ENCODE measurements at regions not wholly inside any gene's neighbourhood (a gene's known extent, or its start where the extent isn't known, plus 50 kb on each side); places are given as distances from the start of the nearest gene placed in this dataset.

GRCh38 chr2:43127208-43127940 lies 99.0 kb downstream of the ZFP36L2 start:
- Mint-ChIP-seq H3K4me3 (no peak overlapping the region), H3K9me3 (no peaks in the 10 kb centered on the region), H3K4me1 (peaks cover 81% of the 10 kb centered on the region), H3K27ac (peak overlapping the region; percentile 31), H3K36me3 (no peaks in the 10 kb centered on the region), H3K27me3 (no peaks in the 10 kb centered on the region)
- peak; percentile 85 for DNase-seq

GRCh38 chr2:43126817-43127207 lies 99.6 kb downstream of the ZFP36L2 start:
- H3K9me3 Mint-ChIP-seq = no peaks in the 10 kb centered on the region
- peaks cover 80% of the 10 kb centered on the region for H3K4me1 Mint-ChIP-seq
- H3K27me3 Mint-ChIP-seq = no peaks in the 10 kb centered on the region
- no peak for DNase-seq
- no peak overlapping the region for H3K27ac Mint-ChIP-seq
- no peak overlapping the region for H3K4me3 Mint-ChIP-seq
- H3K36me3 Mint-ChIP-seq = no peaks in the 10 kb centered on the region

- Mint-ChIP-seq H3K9me3 (no peaks in the 10 kb centered on the region), H3K4me3 (no peak overlapping the region), H3K4me1 (peaks cover 66% of the 10 kb centered on the region)
Measured at GRCh38 chr2:43125090-43125998, 101.1 kb downstream of the ZFP36L2 start.

GRCh38 chr2:43124687-43125057 lies 101.7 kb downstream of the ZFP36L2 start:
- Mint-ChIP-seq H3K36me3 (no peaks in the 10 kb centered on the region), H3K4me3 (no peak overlapping the region), H3K27ac (no peak overlapping the region), H3K9me3 (peaks cover 2% of the 10 kb centered on the region), H3K4me1 (peaks cover 59% of the 10 kb centered on the region), H3K27me3 (no peaks in the 10 kb centered on the region)
- no peak for DNase-seq

More at GRCh38 chr2:43125090-43125998, 101.1 kb downstream of the ZFP36L2 start:
- Mint-ChIP-seq H3K27me3 (no peaks in the 10 kb centered on the region), H3K27ac (no peak overlapping the region), H3K36me3 (no peaks in the 10 kb centered on the region)
- DNase-seq = no peak

- Mint-ChIP-seq H3K9me3 (peaks cover 6% of the 10 kb centered on the region), H3K27ac (no peak overlapping the region), H3K4me1 (peaks cover 54% of the 10 kb centered on the region), H3K27me3 (no peaks in the 10 kb centered on the region), H3K36me3 (no peaks in the 10 kb centered on the region), H3K4me3 (no peak overlapping the region)
- DNase-seq = no peak
Measured at GRCh38 chr2:43123981-43124686, 102.3 kb downstream of the ZFP36L2 start.

- H3K9me3 Mint-ChIP-seq = peaks cover 6% of the 10 kb centered on the region
- H3K36me3 Mint-ChIP-seq = peaks cover 1% of the 10 kb centered on the region
- no peaks in the 10 kb centered on the region for H3K27me3 Mint-ChIP-seq
- DNase-seq = no peak
- peaks cover 48% of the 10 kb centered on the region for H3K4me1 Mint-ChIP-seq
- H3K27ac Mint-ChIP-seq = no peak overlapping the region
- H3K4me3 Mint-ChIP-seq = no peak overlapping the region
Measured at GRCh38 chr2:43123486-43123885, 102.9 kb downstream of the ZFP36L2 start.

- no peak overlapping the region for H3K4me3 Mint-ChIP-seq
- no peak overlapping the region for H3K27ac Mint-ChIP-seq
- peaks cover 1% of the 10 kb centered on the region for H3K36me3 Mint-ChIP-seq
- H3K4me1 Mint-ChIP-seq = peaks cover 44% of the 10 kb centered on the region
- no peaks in the 10 kb centered on the region for H3K27me3 Mint-ChIP-seq
- H3K9me3 Mint-ChIP-seq = peaks cover 6% of the 10 kb centered on the region
- no peak for DNase-seq
Measured at GRCh38 chr2:43123028-43123427, 103.4 kb downstream of the ZFP36L2 start.

GRCh38 chr2:43121580-43122314 lies 104.7 kb downstream of the ZFP36L2 start:
- Mint-ChIP-seq H3K36me3 (peaks cover 1% of the 10 kb centered on the region), H3K4me1 (peaks cover 35% of the 10 kb centered on the region), H3K4me3 (no peak overlapping the region), H3K27me3 (no peaks in the 10 kb centered on the region), H3K27ac (no peak overlapping the region), H3K9me3 (peaks cover 6% of the 10 kb centered on the region)
- DNase-seq = no peak

- Mint-ChIP-seq H3K4me3 (no peak overlapping the region), H3K9me3 (peaks cover 6% of the 10 kb centered on the region), H3K27me3 (no peaks in the 10 kb centered on the region), H3K27ac (no peak overlapping the region), H3K36me3 (peaks cover 1% of the 10 kb centered on the region), H3K4me1 (peaks cover 16% of the 10 kb centered on the region)
- DNase-seq = no peak
Measured at GRCh38 chr2:43119303-43119702, 107.1 kb downstream of the ZFP36L2 start.

- Mint-ChIP-seq H3K4me1 (peaks cover 10% of the 10 kb centered on the region), H3K9me3 (peaks cover 6% of the 10 kb centered on the region)
Measured at GRCh38 chr2:43117521-43118143, 108.8 kb downstream of the ZFP36L2 start.

GRCh38 chr2:43116988-43117387 lies 109.4 kb downstream of the ZFP36L2 start:
- Mint-ChIP-seq H3K27ac (no peak overlapping the region), H3K4me3 (no peak overlapping the region), H3K27me3 (no peaks in the 10 kb centered on the region), H3K36me3 (peaks cover 1% of the 10 kb centered on the region), H3K4me1 (peaks cover 6% of the 10 kb centered on the region), H3K9me3 (peaks cover 6% of the 10 kb centered on the region)
- no peak for DNase-seq

More at GRCh38 chr2:43117521-43118143, 108.8 kb downstream of the ZFP36L2 start:
- Mint-ChIP-seq H3K4me3 (no peak overlapping the region), H3K27ac (no peak overlapping the region), H3K36me3 (peaks cover 1% of the 10 kb centered on the region), H3K27me3 (no peaks in the 10 kb centered on the region)
- no peak for DNase-seq

- peaks cover 6% of the 10 kb centered on the region for H3K9me3 Mint-ChIP-seq
- no peaks in the 10 kb centered on the region for H3K27me3 Mint-ChIP-seq
- no peak overlapping the region for H3K4me3 Mint-ChIP-seq
- no peak for DNase-seq
- H3K4me1 Mint-ChIP-seq = peaks cover 3% of the 10 kb centered on the region
- no peak overlapping the region for H3K27ac Mint-ChIP-seq
- H3K36me3 Mint-ChIP-seq = peaks cover 1% of the 10 kb centered on the region
Measured at GRCh38 chr2:43115881-43116280, 110.5 kb downstream of the ZFP36L2 start.

- H3K27ac Mint-ChIP-seq = no peak overlapping the region
Measured at GRCh38 chr2:43114210-43114609, 112.2 kb downstream of the ZFP36L2 start.

More at GRCh38 chr2:43114210-43114609, 112.2 kb downstream of the ZFP36L2 start:
- Mint-ChIP-seq H3K27me3 (no peaks in the 10 kb centered on the region), H3K4me1 (peaks cover 4% of the 10 kb centered on the region), H3K9me3 (peaks cover under 1% of the 10 kb centered on the region), H3K36me3 (peaks cover 1% of the 10 kb centered on the region), H3K4me3 (no peak overlapping the region)
- no peak for DNase-seq
